ENCODE measurements at regions not wholly inside any gene's neighbourhood (a gene's known extent, or its start where the extent isn't known, plus 50 kb on each side); places are given as distances from the start of the nearest gene placed in this dataset.

DNA sequence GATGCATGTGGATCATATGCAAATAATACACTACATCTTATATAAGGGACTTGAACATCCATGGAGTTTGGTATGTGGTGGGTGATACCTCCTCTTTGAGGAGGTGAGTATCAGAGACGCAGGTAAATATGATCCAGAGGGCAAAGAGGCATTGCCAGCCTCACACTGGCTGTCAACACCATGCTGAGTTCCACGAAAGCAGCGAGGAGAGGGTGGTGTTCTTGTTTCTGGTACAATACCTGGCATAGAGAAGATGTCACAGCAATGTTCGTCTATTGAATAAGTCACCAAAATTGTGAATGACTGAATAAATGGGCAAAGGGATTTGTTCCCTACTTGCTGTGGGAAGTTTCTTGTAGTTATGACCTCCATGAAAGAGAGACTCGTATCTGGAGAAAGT lies 182.2 kb downstream of the SNRPN start:
- DNase-seq: no peak
- Histone ChIP-seq H3K4me3 (ENCODE audit: low read depth, low read length) (no peak overlapping the region), H3K27ac (no peak overlapping the region), H3K27me3 (ENCODE audit: insufficient read depth, low read depth, severe bottlenecking) (no peaks in the 10 kb centered on the region), H3K9me3 (ENCODE audit: severe bottlenecking) (no peaks in the 10 kb centered on the region), H3K36me3 (no peaks in the 10 kb centered on the region)
- TF ChIP-seq, protein P1, sequence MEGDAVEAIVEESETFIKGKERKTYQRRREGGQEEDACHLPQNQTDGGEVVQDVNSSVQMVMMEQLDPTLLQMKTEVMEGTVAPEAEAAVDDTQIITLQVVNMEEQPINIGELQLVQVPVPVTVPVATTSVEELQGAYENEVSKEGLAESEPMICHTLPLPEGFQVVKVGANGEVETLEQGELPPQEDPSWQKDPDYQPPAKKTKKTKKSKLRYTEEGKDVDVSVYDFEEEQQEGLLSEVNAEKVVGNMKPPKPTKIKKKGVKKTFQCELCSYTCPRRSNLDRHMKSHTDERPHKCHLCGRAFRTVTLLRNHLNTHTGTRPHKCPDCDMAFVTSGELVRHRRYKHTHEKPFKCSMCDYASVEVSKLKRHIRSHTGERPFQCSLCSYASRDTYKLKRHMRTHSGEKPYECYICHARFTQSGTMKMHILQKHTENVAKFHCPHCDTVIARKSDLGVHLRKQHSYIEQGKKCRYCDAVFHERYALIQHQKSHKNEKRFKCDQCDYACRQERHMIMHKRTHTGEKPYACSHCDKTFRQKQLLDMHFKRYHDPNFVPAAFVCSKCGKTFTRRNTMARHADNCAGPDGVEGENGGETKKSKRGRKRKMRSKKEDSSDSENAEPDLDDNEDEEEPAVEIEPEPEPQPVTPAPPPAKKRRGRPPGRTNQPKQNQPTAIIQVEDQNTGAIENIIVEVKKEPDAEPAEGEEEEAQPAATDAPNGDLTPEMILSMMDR (IDR thresholded peaks at IDR 0.05; ENCODE audit: low read depth, low read length): no peak

DNA sequence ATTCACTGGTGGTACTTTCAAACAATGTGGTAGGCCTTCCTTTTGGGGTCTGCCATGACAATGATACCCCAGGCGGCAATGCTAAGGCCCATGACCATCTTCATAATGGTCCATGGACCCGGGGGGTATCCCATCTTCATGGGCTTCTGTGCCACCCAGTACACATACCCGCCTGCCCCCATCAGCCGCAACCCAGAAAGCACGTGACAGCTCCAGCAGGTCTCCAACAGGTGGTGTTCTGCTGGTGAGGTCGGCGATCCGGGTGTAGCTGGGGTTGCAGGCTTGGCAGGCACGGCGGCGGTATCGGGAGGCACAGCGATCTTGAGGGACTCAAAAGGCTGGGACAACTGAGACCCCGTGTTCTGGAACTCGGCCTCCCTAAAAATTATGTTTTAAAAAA lies 214.5 kb downstream of the SNRPN start:
- peaks cover 47% of the 10 kb centered on the region for H3K27me3 ChIP-seq (ENCODE audit: insufficient read depth, low read depth, severe bottlenecking)
- H3K4me3 ChIP-seq (ENCODE audit: low read depth, low read length): no peak overlapping the region
- no peak overlapping the region for H3K27ac ChIP-seq
- H3K36me3 ChIP-seq: no peaks in the 10 kb centered on the region
- H3K9me3 ChIP-seq (ENCODE audit: severe bottlenecking): peaks cover 22% of the 10 kb centered on the region
- peak; percentile 4 for DNase-seq
- TF ChIP-seq, protein P1 (IDR thresholded peaks at IDR 0.05; ENCODE audit: low read depth, low read length): no peak

DNA sequence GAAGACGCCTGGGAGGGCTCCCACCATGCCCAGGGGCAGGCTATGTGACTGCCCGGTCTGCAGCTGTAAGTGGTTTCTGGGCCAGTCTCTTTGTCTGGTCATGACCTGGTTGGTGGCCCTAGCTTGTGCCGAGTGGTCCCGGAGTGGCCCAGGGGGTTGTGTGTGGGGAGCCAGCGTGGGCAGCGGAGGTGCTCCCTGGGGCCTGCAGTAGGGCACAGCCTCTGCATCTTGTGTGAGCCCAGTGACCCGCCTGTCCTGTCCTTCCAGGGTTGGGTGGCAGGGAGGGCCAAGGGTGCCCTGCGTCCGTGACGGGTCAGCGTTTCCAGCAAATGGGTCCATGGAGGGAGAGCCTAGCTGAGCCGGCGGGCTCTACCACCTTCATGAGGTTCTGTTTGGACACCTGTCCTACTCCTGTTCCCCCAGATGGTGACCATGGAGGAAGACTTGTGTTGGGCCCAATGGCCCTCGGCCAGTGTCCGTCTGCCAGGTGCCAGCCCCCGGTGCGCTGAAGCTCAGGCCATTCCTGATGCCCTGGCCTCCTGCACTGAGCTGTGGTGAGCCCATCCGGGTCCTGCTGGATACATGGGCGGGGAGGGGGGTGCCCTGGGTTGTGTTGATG lies 215.4 kb downstream of the SNRPN start:
- Histone ChIP-seq H3K36me3 (no peaks in the 10 kb centered on the region), H3K9me3 (ENCODE audit: severe bottlenecking) (peaks cover 31% of the 10 kb centered on the region)

DNA sequence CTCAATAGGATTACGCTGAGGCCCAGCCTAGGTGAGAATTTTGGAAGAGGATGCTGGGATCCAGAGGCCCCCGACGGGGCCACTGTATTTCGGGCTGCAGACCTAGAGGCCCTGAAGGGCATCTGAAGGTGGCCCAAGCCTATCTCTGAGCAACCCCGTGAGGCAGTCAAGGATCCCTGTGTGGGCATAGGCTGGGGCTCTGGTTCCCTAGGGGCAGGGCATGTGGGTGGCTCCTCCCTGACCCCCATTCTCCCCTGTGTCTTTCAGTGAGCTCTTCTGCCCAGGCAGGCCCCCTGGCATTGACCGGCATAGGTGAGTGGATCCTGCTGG lies 216.0 kb downstream of the SNRPN start:
- Histone ChIP-seq H3K4me3 (ENCODE audit: low read depth, low read length) (no peak overlapping the region), H3K27me3 (ENCODE audit: insufficient read depth, low read depth, severe bottlenecking) (peaks cover 35% of the 10 kb centered on the region), H3K9me3 (ENCODE audit: severe bottlenecking) (peaks cover 34% of the 10 kb centered on the region), H3K27ac (no peak overlapping the region), H3K36me3 (no peaks in the 10 kb centered on the region)
- no peak for DNase-seq
- TF ChIP-seq, protein P1 (IDR thresholded peaks at IDR 0.05; ENCODE audit: low read depth, low read length): no peak

More for the DNA sequence above, 215.4 kb downstream of the SNRPN start:
- Histone ChIP-seq H3K27ac (no peak overlapping the region), H3K27me3 (ENCODE audit: insufficient read depth, low read depth, severe bottlenecking) (peaks cover 40% of the 10 kb centered on the region), H3K4me3 (ENCODE audit: low read depth, low read length) (no peak overlapping the region)
- TF ChIP-seq, protein P1 (IDR thresholded peaks at IDR 0.05; ENCODE audit: low read depth, low read length): no peak
- no peak for DNase-seq

DNA sequence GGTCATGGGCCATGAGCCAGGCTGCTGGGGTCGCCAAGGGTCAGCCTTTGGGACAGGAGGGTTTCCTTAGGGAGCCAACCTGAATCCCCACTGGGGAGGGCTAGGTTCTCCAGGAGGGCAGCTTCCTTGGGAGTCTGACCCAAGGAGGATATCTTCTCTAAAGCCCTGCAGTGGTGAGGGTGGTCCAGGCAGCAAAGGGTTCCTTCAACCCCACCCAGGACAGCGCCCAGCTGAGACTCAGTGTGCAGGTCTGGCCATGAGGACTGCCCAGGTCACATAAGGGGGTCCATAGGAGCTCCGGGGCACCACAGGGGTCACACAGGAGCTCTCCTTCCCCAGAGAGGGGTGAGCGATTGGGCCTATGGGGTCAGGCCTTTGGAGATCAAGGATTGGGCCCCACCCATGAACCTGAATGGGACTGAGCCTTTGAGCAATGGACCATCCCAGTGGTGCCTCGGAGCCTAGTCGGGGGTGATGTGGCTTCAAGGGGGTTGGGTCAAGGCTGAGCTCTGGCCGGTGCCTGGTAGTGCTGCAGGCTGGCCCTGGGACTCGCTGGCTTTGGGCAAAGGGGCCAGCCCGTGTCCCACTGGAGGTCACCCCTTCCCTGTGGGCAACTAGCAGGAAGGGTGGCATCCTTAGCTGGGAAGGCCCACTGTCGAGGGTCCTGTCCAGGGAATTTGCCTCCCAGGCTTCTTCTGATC lies 216.5 kb downstream of the SNRPN start:
- no peak overlapping the region for H3K27ac ChIP-seq
- H3K27me3 ChIP-seq (ENCODE audit: insufficient read depth, low read depth, severe bottlenecking): peaks cover 32% of the 10 kb centered on the region
- TF ChIP-seq, protein P1 (IDR thresholded peaks at IDR 0.05; ENCODE audit: low read depth, low read length): no peak
- H3K36me3 ChIP-seq: no peaks in the 10 kb centered on the region
- H3K4me3 ChIP-seq (ENCODE audit: low read depth, low read length): no peak overlapping the region
- peaks cover 34% of the 10 kb centered on the region for H3K9me3 ChIP-seq (ENCODE audit: severe bottlenecking)
- DNase-seq: peak; percentile 3
